ENCODE measurements at regions not wholly inside any gene's neighbourhood (a gene's known extent, or its start where the extent isn't known, plus 50 kb on each side); places are given as distances from the start of the nearest gene placed in this dataset.
"Not testable (repeated sequence)": the region's sequence is repeated elsewhere in the genome, so short reads cannot be mapped to it uniquely, and the experiment has no call there.

GRCh38 chr2:17355608-17356329 is 162.5 kb downstream of the RAD51AP2 start:
- DNase-seq, result no peak

GRCh38 chr2:17353263-17353662 is 165.0 kb downstream of the RAD51AP2 start:
- DNase-seq, result no peak

- not testable (repeated sequence) for DNase-seq
These were observed 175.5 kb downstream of the RAD51AP2 start for GRCh38 chr2:17342692-17343091.

GRCh38 chr2:17337507-17337906 is 180.7 kb downstream of the RAD51AP2 start:
- no peak for DNase-seq

- no peak for DNase-seq
These were observed 181.8 kb downstream of the RAD51AP2 start for GRCh38 chr2:17336458-17336857.

- DNase-seq, result no peak
These were observed 183.9 kb downstream of the RAD51AP2 start for GRCh38 chr2:17334300-17334699.

GRCh38 chr2:17331636-17332035 is 186.6 kb downstream of the RAD51AP2 start:
- DNase-seq, result no peak

GRCh38 chr2:17328161-17328560 is 190.1 kb downstream of the RAD51AP2 start:
- no peak for DNase-seq

GRCh38 chr2:17327649-17328048 is 190.6 kb downstream of the RAD51AP2 start:
- no peak for DNase-seq

- DNase-seq, result no peak
These were observed 191.5 kb downstream of the RAD51AP2 start for GRCh38 chr2:17326717-17327116.

- no peak for DNase-seq
These were observed 194.5 kb downstream of the RAD51AP2 start for GRCh38 chr2:17323697-17324096.

GRCh38 chr2:17322461-17322860 is 195.8 kb downstream of the RAD51AP2 start:
- DNase-seq, result no peak

- DNase-seq, result no peak
These were observed 199.2 kb downstream of the RAD51AP2 start for GRCh38 chr2:17319090-17319489.

- DNase-seq, result no peak
These were observed 200.2 kb downstream of the RAD51AP2 start for GRCh38 chr2:17318013-17318412.

- no peak for DNase-seq
These were observed 200.7 kb downstream of the RAD51AP2 start for GRCh38 chr2:17317439-17317976.

- no peak for DNase-seq
These were observed 205.0 kb downstream of the RAD51AP2 start for GRCh38 chr2:17313261-17313660.

- DNase-seq, result no peak
These were observed 206.3 kb downstream of the RAD51AP2 start for GRCh38 chr2:17311771-17312511.

- DNase-seq, result no peak
These were observed 207.1 kb downstream of the RAD51AP2 start for GRCh38 chr2:17311106-17311619.

- no peak for DNase-seq
These were observed 208.4 kb downstream of the RAD51AP2 start for GRCh38 chr2:17309741-17310339.

- DNase-seq, result no peak
These were observed 209.1 kb downstream of the RAD51AP2 start for GRCh38 chr2:17309181-17309580.

- DNase-seq, result no peak
These were observed 211.5 kb downstream of the RAD51AP2 start for GRCh38 chr2:17306706-17307105.

- DNase-seq, result no peak
These were observed 212.0 kb downstream of the RAD51AP2 start for GRCh38 chr2:17306219-17306618.

GRCh38 chr2:17303521-17303920 is 214.7 kb downstream of the RAD51AP2 start:
- no peak for DNase-seq

- no peak for DNase-seq
These were observed 215.2 kb downstream of the RAD51AP2 start for GRCh38 chr2:17303054-17303453.
